LNCAP (cell line): ENCODE measurements at regions not wholly inside any gene's neighbourhood (a gene's known extent, or its start where the extent isn't known, plus 50 kb on each side); places are given as distances from the start of the nearest gene placed in this dataset.

Experiments used
- CTCF ChIP-seq: fragments of 450-650 bp; IDR thresholded peaks from 2 replicates; pipeline ENCODE4 v1.5.1; 2017; ENCODE audit warnings: mild to moderate bottlenecking

GRCh38 chr3:145902166-145902565 lies 258.8 kb downstream of the PLOD2 start:
- TF ChIP-seq CTCF = no peak

GRCh38 chr3:145903472-145904013 lies 257.4 kb downstream of the PLOD2 start:
- TF ChIP-seq CTCF = no peak

GRCh38 chr3:145904138-145904537 lies 256.8 kb downstream of the PLOD2 start:
- TF ChIP-seq CTCF = no peak

GRCh38 chr3:145906301-145906700 lies 254.7 kb downstream of the PLOD2 start:
- TF ChIP-seq CTCF = no peak

- TF ChIP-seq CTCF = no peak
These were observed 254.2 kb downstream of the PLOD2 start for GRCh38 chr3:145906755-145907154.

- no peak for TF ChIP-seq CTCF
These were observed 250.0 kb downstream of the PLOD2 start for GRCh38 chr3:145911016-145911415.

GRCh38 chr3:145915787-145916186 lies 245.2 kb downstream of the PLOD2 start:
- no peak for TF ChIP-seq CTCF

GRCh38 chr3:145936971-145937370 lies 224.0 kb downstream of the PLOD2 start:
- TF ChIP-seq CTCF = no peak
